ENCODE measurements at regions not wholly inside any gene's neighbourhood (a gene's known extent, or its start where the extent isn't known, plus 50 kb on each side); places are given as distances from the start of the nearest gene placed in this dataset.

DNA sequence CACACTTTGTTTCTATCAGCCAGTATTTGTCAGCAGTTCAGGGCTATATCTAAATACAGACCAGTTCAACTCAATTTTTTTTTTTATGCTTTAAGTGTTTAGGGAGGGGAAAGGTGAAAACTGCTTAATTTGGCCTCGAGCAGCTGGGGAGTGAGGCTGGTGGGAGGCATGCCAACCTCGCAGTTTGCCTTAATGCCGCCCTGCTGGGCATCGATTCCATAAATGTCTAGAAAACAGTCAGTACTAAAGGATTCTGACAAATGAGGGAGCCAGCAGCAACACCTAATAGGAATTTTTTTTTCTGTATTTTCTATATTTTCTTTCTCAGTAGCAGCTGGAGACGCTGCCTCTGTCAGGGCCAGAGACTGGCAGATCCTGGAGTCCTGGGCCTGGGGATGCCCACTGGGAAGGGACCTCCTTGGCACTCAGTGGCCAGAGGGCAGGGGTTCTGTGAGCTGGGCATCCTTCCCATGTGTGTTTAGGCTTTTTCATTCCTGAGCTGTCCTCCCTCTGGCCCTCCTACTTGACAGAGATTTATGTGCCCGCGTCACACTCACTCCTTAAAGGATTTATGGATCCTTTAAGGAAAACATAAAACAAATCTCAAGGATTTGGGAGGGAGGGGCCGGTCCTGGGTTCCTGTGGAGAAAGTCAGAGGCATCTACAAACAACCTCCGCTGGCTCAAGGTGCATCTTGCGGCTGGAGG is 117.8 kb downstream of the WNT5A start:
- TF ChIP-seq CTCF (conservative IDR thresholded peaks at IDR 0.05; ENCODE audit: low read length) (no peak), EZH2phosphoT487 (IDR thresholded peaks at IDR 0.05; ENCODE audit: borderline replicate concordance) (no peak)

Measured in Loucy (cell line).